Panc1 (cell line): ENCODE measurements at regions not wholly inside any gene's neighbourhood (a gene's known extent, or its start where the extent isn't known, plus 50 kb on each side); places are given as distances from the start of the nearest gene placed in this dataset.

Experiments
- ATAC-seq: fragments of 200-7000 bp; cut with Tn5 transposase; 2 replicates; pipeline ENCODE4 v1.9.1; 2020; ENCODE audit warnings: mild to moderate bottlenecking, moderate library complexity
- BruUV-seq: library from RNA; stranded (reverse); fragments of 400-500 nt; replicated peaks from 2 replicates; lab custom pipeline; 2021; lab: Mats Ljungman, UMichigan
- CTCF ChIA-PET: fragments of 300-600 bp; sonication (Branson Sonifier 250); formaldehyde crosslinking; loops from one replicate; lab custom pipeline; 2022; ENCODE audit warnings: antibody characterized with exemption; lab: Charles Lee
- POLR2A ChIA-PET: fragments of 300-600 bp; sonication (Branson Sonifier 250); formaldehyde crosslinking; loops from one replicate; lab custom pipeline; 2022; ENCODE audit warnings: antibody characterized with exemption; lab: Charles Lee
- DNase-seq: peaks from one replicate; pipeline ENCODE4 v3.0.0-alpha.2; 2010; ENCODE audit warnings: low read depth, low spot score
- H3K27ac ChIP-seq: 2 replicates; pipeline ENCODE4 v1.5.1; 2011; ENCODE audit warnings: mild to moderate bottlenecking, low read length, inconsistent platforms
- H3K27me3 ChIP-seq: fragments of 200-500 bp; sonication (Bioruptor generic); 2 replicates; pipeline ENCODE4 v1.6.0; 2014; ENCODE audit warnings: low read length, inconsistent platforms; ENCODE audit not compliant: control insufficient read depth, insufficient read depth
- H3K36me3 ChIP-seq: fragments of 200-500 bp; sonication (Bioruptor generic); 2 replicates; pipeline ENCODE4 v1.5.1; 2014; ENCODE audit warnings: inconsistent platforms, mild to moderate bottlenecking, low read length, moderate library complexity; ENCODE audit not compliant: control insufficient read depth, insufficient read depth
- H3K4me1 ChIP-seq: 2 replicates; pipeline ENCODE4 v1.5.1; 2011; ENCODE audit warnings: inconsistent platforms, mild to moderate bottlenecking, low read length, moderate library complexity; ENCODE audit not compliant: control insufficient read depth, insufficient read depth
- H3K4me3 ChIP-seq, 2 experiments: 2 replicates each; pipeline ENCODE4 v1.5.1; 2011 to 2012; ENCODE audit warnings: low read depth in 2 of 2, low read length in 2 of 2, mild to moderate bottlenecking in 2 of 2, inconsistent platforms in 1 of 2, moderate library complexity in 1 of 2
- H3K9me3 ChIP-seq: fragments of 200-500 bp; sonication (Bioruptor generic); 2 replicates; pipeline ENCODE4 v1.5.1; 2014; ENCODE audit warnings: low read depth, mild to moderate bottlenecking, inconsistent platforms, low read length, moderate library complexity; ENCODE audit not compliant: control insufficient read depth, insufficient read depth
- CTCF ChIP-seq: fragments of 450-650 bp; IDR thresholded peaks from 2 replicates; pipeline ENCODE4 v1.5.1; 2017; ENCODE audit warnings: mild to moderate bottlenecking
- POLR2AphosphoS5 ChIP-seq: IDR thresholded peaks from 2 replicates; pipeline ENCODE4 v1.6.1; 2012; ENCODE audit warnings: mild to moderate bottlenecking, low read depth, low read length, moderate library complexity
- SIN3A ChIP-seq: IDR thresholded peaks from 2 replicates; pipeline ENCODE4 v1.6.1; 2012; ENCODE audit warnings: low read depth, mild to moderate bottlenecking, low read length, moderate library complexity, borderline replicate concordance; ENCODE audit not compliant: insufficient read depth
- TCF7L2 ChIP-seq: IDR thresholded peaks from 2 replicates; pipeline ENCODE4 v1.6.1; 2011; ENCODE audit warnings: mild to moderate bottlenecking, low read depth, low read length, inconsistent platforms
- in situ Hi-C: cut with HindIII; loops from 2 replicates; pipeline ENCODE4 v1.10.0; 2016; ENCODE audit warnings: low sequenced_read_pairs, low pct_unique_long_range_greater_than_20kb
- intact Hi-C: fragments of 100-400 bp; cut with micrococcal nuclease; formaldehyde crosslinking; loops from one replicate; pipeline ENCODE4 v1.10.0; 2022; ENCODE audit not compliant: unreplicated experiment
- TF ChIP-seq, protein P1 (sequence below), 2 experiments: IDR thresholded peaks; 2 replicates each; pipeline ENCODE4 v1.6.1; 2011 to 2012; ENCODE audit warnings: low read depth in 2 of 2, control low read depth in 1 of 2, low read length in 1 of 2, mild to moderate bottlenecking in 1 of 2, moderate library complexity in 1 of 2; ENCODE audit not compliant: insufficient read depth in 1 of 2

DNA sequence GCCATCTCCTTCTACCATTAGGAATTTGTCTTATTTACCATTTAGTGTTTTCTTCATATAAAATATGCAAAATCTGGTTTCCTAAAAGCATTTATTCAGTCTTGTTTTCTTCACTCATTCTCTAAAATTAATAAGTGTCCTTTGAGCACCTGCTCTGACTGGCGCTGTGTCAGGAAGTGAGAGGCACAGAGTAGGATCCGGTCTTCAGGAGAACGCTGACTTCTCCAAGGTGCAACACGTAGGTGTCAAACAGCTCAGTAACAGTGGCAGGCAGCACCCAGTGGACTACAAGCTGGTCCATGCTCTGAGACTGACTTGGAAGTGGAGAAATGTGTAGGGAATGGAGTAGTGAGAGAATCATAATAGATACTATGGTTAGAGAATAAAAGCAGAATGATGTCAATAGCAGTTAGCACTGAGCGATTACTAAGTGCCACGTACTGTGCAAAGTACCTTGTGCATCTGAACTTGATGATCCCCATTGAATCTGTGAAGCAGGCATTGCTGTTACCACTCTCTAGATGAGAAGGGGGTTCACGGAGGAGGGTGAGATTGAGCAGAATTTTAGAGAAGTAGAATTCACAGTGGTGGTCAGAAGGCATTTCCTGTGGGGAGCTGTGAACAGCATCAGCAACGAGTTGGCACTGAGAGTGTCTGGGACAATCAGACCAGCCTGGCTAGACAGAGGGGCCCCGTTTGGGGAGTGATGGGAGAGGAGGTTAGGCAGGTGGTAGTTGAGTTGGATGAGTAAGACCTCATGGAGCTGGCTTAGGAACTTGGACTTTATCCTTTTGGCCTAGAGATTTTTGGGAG lies 569.8 kb downstream of the QKI start:
- no peak overlapping the region for H3K27ac ChIP-seq
- H3K36me3 ChIP-seq, result no peaks in the 10 kb centered on the region
- TF ChIP-seq, protein P1, sequence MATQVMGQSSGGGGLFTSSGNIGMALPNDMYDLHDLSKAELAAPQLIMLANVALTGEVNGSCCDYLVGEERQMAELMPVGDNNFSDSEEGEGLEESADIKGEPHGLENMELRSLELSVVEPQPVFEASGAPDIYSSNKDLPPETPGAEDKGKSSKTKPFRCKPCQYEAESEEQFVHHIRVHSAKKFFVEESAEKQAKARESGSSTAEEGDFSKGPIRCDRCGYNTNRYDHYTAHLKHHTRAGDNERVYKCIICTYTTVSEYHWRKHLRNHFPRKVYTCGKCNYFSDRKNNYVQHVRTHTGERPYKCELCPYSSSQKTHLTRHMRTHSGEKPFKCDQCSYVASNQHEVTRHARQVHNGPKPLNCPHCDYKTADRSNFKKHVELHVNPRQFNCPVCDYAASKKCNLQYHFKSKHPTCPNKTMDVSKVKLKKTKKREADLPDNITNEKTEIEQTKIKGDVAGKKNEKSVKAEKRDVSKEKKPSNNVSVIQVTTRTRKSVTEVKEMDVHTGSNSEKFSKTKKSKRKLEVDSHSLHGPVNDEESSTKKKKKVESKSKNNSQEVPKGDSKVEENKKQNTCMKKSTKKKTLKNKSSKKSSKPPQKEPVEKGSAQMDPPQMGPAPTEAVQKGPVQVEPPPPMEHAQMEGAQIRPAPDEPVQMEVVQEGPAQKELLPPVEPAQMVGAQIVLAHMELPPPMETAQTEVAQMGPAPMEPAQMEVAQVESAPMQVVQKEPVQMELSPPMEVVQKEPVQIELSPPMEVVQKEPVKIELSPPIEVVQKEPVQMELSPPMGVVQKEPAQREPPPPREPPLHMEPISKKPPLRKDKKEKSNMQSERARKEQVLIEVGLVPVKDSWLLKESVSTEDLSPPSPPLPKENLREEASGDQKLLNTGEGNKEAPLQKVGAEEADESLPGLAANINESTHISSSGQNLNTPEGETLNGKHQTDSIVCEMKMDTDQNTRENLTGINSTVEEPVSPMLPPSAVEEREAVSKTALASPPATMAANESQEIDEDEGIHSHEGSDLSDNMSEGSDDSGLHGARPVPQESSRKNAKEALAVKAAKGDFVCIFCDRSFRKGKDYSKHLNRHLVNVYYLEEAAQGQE (IDR thresholded peaks at IDR 0.05; ENCODE audit: insufficient read depth in 1 of 2, low read depth in 2 of 2, low read length in 1 of 2), result no peak
- no peak overlapping the region for H3K4me3 ChIP-seq
- ChIA-PET CTCF (no interaction called here), POLR2A (no interaction called here)
- in situ Hi-C loops, result no loop called here
- H3K27me3 ChIP-seq, result no peaks in the 10 kb centered on the region
- no peaks in the 10 kb centered on the region for H3K4me1 ChIP-seq
- ATAC-seq (no peak), DNase-seq (no peak)
- no peaks in the 10 kb centered on the region for H3K9me3 ChIP-seq
- intact Hi-C loops, result no loop called here
- no TSS peak for BruUV-seq

DNA sequence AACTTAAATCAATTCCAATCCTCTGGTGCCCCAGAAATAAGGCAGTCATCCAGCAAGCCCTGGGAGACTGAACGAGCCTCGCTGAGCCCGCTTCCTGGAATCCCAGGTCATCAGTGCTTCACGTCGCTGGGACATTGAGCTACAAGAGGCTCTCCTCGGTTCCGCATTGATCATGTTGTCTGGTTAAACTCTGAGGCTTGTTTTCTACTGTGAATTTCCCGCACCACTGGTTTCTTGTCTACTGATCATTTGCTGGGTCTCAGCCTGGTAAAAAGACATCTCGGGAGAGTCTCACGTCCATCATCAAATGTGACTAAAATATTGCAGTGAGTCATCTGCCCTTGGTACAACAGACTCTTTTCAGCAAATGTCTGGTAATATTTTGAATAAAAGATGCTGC lies 569.2 kb downstream of the QKI start:
- H3K27ac ChIP-seq, result no peak overlapping the region
- in situ Hi-C loops, result no loop called here
- H3K4me3 ChIP-seq, result no peak overlapping the region
- ATAC-seq (no peak), DNase-seq (no peak)
- CTCF ChIA-PET, result no interaction called here
- H3K27me3 ChIP-seq, result no peaks in the 10 kb centered on the region
- POLR2A ChIA-PET, result no interaction called here
- intact Hi-C loops, result no loop called here
- no peaks in the 10 kb centered on the region for H3K36me3 ChIP-seq
- TF ChIP-seq, protein P1 (IDR thresholded peaks at IDR 0.05; ENCODE audit: insufficient read depth in 1 of 2, low read depth in 2 of 2, low read length in 1 of 2), result no peak
- no peak for TF ChIP-seq CTCF
- TF ChIP-seq SIN3A, result no peak
- TF ChIP-seq POLR2AphosphoS5, result no peak
- TF ChIP-seq TCF7L2, result no peak
- no peaks in the 10 kb centered on the region for H3K9me3 ChIP-seq
- H3K4me1 ChIP-seq, result no peaks in the 10 kb centered on the region
- BruUV-seq, result no TSS peak
